HCT116 (cell line): ENCODE measurements at regions not wholly inside any gene's neighbourhood (a gene's known extent, or its start where the extent isn't known, plus 50 kb on each side); places are given as distances from the start of the nearest gene placed in this dataset.

Experiments
- ATAC-seq: fragments of 200-7000 bp; cut with Tn5 transposase; 2 replicates; pipeline ENCODE4 v1.9.1; 2020; ENCODE audit warnings: mild to moderate bottlenecking, moderate library complexity
- BruUV-seq: library from RNA; stranded (reverse); fragments of 400-500 nt; replicated peaks from 2 replicates; lab custom pipeline; 2021; lab: Mats Ljungman, UMichigan
- CTCF ChIA-PET: fragments of 300-600 bp; sonication (Branson Sonifier 250); formaldehyde crosslinking; loops from one replicate; lab custom pipeline; 2021; ENCODE audit warnings: antibody characterized with exemption; lab: Charles Lee
- POLR2A ChIA-PET: fragments of 300-600, 350-600 bp; sonication (Branson Sonifier 250); formaldehyde crosslinking; loops from one replicate; lab custom pipeline; 2021; ENCODE audit warnings: antibody characterized with exemption; lab: Charles Lee
- RAD21 ChIA-PET, 2 experiments: fragments of 300-600 bp; sonication (Branson Sonifier 250); formaldehyde crosslinking; loops; one replicate each; lab custom pipeline; 2023; ENCODE audit warnings: low total read pairs in 2 of 2; ENCODE audit not compliant: uncharacterized antibody in 2 of 2, unreplicated experiment in 2 of 2, low non-redundant PET in 1 of 2; lab: Charles Lee
- DNase-seq: peaks from one replicate; pipeline ENCODE4 v3.0.0-alpha.2; 2010; ENCODE audit warnings: low read depth, low spot score
- H2AFZ ChIP-seq: fragments of 200-600 bp; shearing (Covaris generic), sonication (generic); 2 replicates; pipeline ENCODE4 v1.6.1; 2017; ENCODE audit warnings: low read depth, mixed run types, mixed read lengths, antibody characterized with exemption, low read length; ENCODE audit not compliant: poor library complexity, severe bottlenecking
- H3K27ac ChIP-seq: 2 replicates; pipeline ENCODE4 v1.5.1; 2012; ENCODE audit warnings: low read depth, low read length
- H3K27me3 ChIP-seq: fragments of 200-600 bp; sonication (generic); 2 replicates; pipeline ENCODE4 v1.6.1; 2016; ENCODE audit warnings: mixed run types, low read length, mixed read lengths; ENCODE audit not compliant: insufficient read depth
- H3K36me3 ChIP-seq, 2 experiments: fragments of 200-500 bp in 1 of 2; fragments of 200-600 bp in 1 of 2; sonication (Bioruptor generic) in 1 of 2; sonication (generic) in 1 of 2; 2 replicates each; pipeline versions ENCODE4 v1.5.1 to v1.6.1; 2014 to 2016; ENCODE audit warnings: low read length in 2 of 2, inconsistent platforms in 1 of 2, mixed read lengths in 1 of 2, mixed run types in 1 of 2; ENCODE audit not compliant: insufficient read depth in 2 of 2, control insufficient read depth in 1 of 2
- H3K4me1 ChIP-seq, 2 experiments: fragments of 200-600 bp in 1 of 2; sonication (generic) in 1 of 2; 2 replicates each; pipeline versions ENCODE4 v1.5.1 to v1.6.1; 2012 to 2017; ENCODE audit warnings: low read length in 2 of 2, inconsistent platforms in 1 of 2, mild to moderate bottlenecking in 1 of 2, mixed read lengths in 1 of 2, mixed run types in 1 of 2, moderate library complexity in 1 of 2; ENCODE audit not compliant: insufficient read depth in 2 of 2, control insufficient read depth in 1 of 2
- H3K4me2 ChIP-seq: fragments of 200-600 bp; sonication (generic); 2 replicates; pipeline ENCODE4 v1.6.1; 2017; ENCODE audit warnings: mixed run types, low read length, mixed read lengths
- H3K4me3 ChIP-seq, 2 experiments: fragments of 200-600 bp in 1 of 2; sonication (generic) in 1 of 2; replicated peaks in 1 of 2; 2 replicates each; pipeline ENCODE4 v1.5.1; 2011 to 2016; ENCODE audit warnings: low read length in 2 of 2, control low read depth in 1 of 2, low read depth in 1 of 2, mild to moderate bottlenecking in 1 of 2, mixed read lengths in 1 of 2, mixed run types in 1 of 2
- H3K79me2 ChIP-seq: fragments of 200-600 bp; sonication (generic); 2 replicates; pipeline ENCODE4 v1.6.1; 2017; ENCODE audit warnings: mild to moderate bottlenecking, mixed run types, low read length, moderate library complexity, mixed read lengths; ENCODE audit not compliant: insufficient read depth
- H3K9ac ChIP-seq: fragments of 200-600 bp; sonication (generic); 2 replicates; pipeline ENCODE4 v1.6.1; 2016; ENCODE audit warnings: low read length, mixed read lengths
- H3K9me2 ChIP-seq: fragments of 200-600 bp; sonication (generic), shearing (Covaris generic); 2 replicates; pipeline ENCODE4 v1.6.1; 2017; ENCODE audit warnings: mixed run types, mild to moderate bottlenecking, moderate library complexity; ENCODE audit not compliant: insufficient read depth
- H3K9me3 ChIP-seq, 2 experiments: fragments of 200-500 bp in 1 of 2; fragments of 200-600 bp in 1 of 2; sonication (Bioruptor generic) in 1 of 2; sonication (generic) in 1 of 2; 2 replicates each; pipeline ENCODE4 v1.6.1; 2014 to 2017; ENCODE audit warnings: low read length in 2 of 2, mixed read lengths in 2 of 2, inconsistent platforms in 1 of 2, low read depth in 1 of 2, mild to moderate bottlenecking in 1 of 2, mixed run types in 1 of 2, moderate library complexity in 1 of 2; ENCODE audit not compliant: control insufficient read depth in 1 of 2, insufficient read depth in 1 of 2
- H4K20me1 ChIP-seq: fragments of 200-600 bp; sonication (generic), shearing (Covaris generic); 2 replicates; pipeline ENCODE4 v1.6.1; 2017; ENCODE audit warnings: mixed run types, mild to moderate bottlenecking, moderate library complexity; ENCODE audit not compliant: insufficient read depth
- ATF3 ChIP-seq: IDR thresholded peaks from 2 replicates; pipeline ENCODE4 v1.6.1; 2012
- CBX3 ChIP-seq: IDR thresholded peaks from 2 replicates; pipeline ENCODE4 v1.6.1; 2012; ENCODE audit warnings: low read depth
- CTCF ChIP-seq, 3 experiments: fragments of 200-600 bp in 1 of 3; sonication (generic) in 1 of 3; IDR thresholded peaks in 2 of 3; conservative IDR thresholded peaks in 1 of 3; 2 replicates each; pipeline ENCODE4 v1.5.1; 2012 to 2017; ENCODE audit warnings: low read depth in 2 of 3, low read length in 2 of 3, antibody characterized with exemption in 1 of 3, borderline replicate concordance in 1 of 3, control low read depth in 1 of 3, mild to moderate bottlenecking in 1 of 3, mixed read lengths in 1 of 3, mixed run types in 1 of 3, moderate library complexity in 1 of 3; ENCODE audit not compliant: insufficient read depth in 1 of 3
- ELF1 ChIP-seq: IDR thresholded peaks from 2 replicates; pipeline ENCODE4 v1.6.1; 2012; ENCODE audit warnings: low read depth, borderline replicate concordance
- EZH2phosphoT487 ChIP-seq: fragments of 200-600 bp; IDR thresholded peaks from 2 replicates; pipeline ENCODE4 v1.6.1; 2018; ENCODE audit warnings: antibody characterized with exemption, borderline replicate concordance
- FOSL1 ChIP-seq: IDR thresholded peaks from 2 replicates; pipeline ENCODE4 v1.6.1; 2012; ENCODE audit warnings: low read depth
- JUND ChIP-seq: IDR thresholded peaks from 2 replicates; pipeline ENCODE4 v1.6.1; 2012
- REST ChIP-seq: IDR thresholded peaks from 2 replicates; pipeline ENCODE4 v1.6.1; 2012; ENCODE audit warnings: low read depth
- YY1 ChIP-seq: IDR thresholded peaks from 2 replicates; pipeline ENCODE4 v1.6.1; 2011; ENCODE audit warnings: low read length, low read depth, moderate library complexity, mild to moderate bottlenecking; ENCODE audit not compliant: insufficient replicate concordance; ENCODE audit errors: extremely low read depth
- ZBTB33 ChIP-seq: IDR thresholded peaks from 2 replicates; pipeline ENCODE4 v1.6.1; 2011; ENCODE audit warnings: mild to moderate bottlenecking, low read length, moderate library complexity; ENCODE audit not compliant: insufficient replicate concordance; ENCODE audit errors: extremely low read depth
- intact Hi-C: fragments of 100-400 bp; cut with micrococcal nuclease; formaldehyde crosslinking; loops from 2 replicates; pipeline ENCODE4 v1.10.0; 2022

GRCh38 chr10:120002785-120003184 is 110.3 kb downstream of the SEC23IP start:
- Histone ChIP-seq H3K27ac (no peak overlapping the region), H3K9me2 (no peaks in the 10 kb centered on the region), H3K4me3 (no peak overlapping the region), H2AFZ (no peak overlapping the region), H4K20me1 (no peaks in the 10 kb centered on the region), H3K36me3 (no peaks in the 10 kb centered on the region), H3K79me2 (no peaks in the 10 kb centered on the region), H3K9me3 (no peaks in the 10 kb centered on the region), H3K4me2 (no peak overlapping the region), H3K9ac (no peak overlapping the region), H3K27me3 (peaks cover 36% of the 10 kb centered on the region), H3K4me1 (no peaks in the 10 kb centered on the region)
- no peak for TF ChIP-seq REST
- TF ChIP-seq ATF3, result no peak
- no peak for TF ChIP-seq CTCF (IDR thresholded peaks at IDR 0.05 in 2 of 3, conservative IDR thresholded peaks at IDR 0.05 in 1 of 3; ENCODE audit: borderline replicate concordance in 1 of 3, insufficient read depth in 1 of 3, low read depth in 2 of 3, low read length in 2 of 3)
- TF ChIP-seq JUND, result no peak
- no peak for TF ChIP-seq ZBTB33
- no peak for TF ChIP-seq ELF1
- no peak for TF ChIP-seq FOSL1
- TF ChIP-seq EZH2phosphoT487, result no peak
- no peak for TF ChIP-seq YY1
- TF ChIP-seq CBX3, result no peak
- DNase-seq (no peak), ATAC-seq (no peak)
- BruUV-seq, result no TSS peak
- CTCF ChIA-PET, result no interaction called here
- POLR2A ChIA-PET, result no interaction called here
- intact Hi-C loops, result no loop called here
- RAD21 ChIA-PET, result no interaction called here
